Astrocyte of the spinal cord (primary cell): ENCODE measurements at regions not wholly inside any gene's neighbourhood (a gene's known extent, or its start where the extent isn't known, plus 50 kb on each side); places are given as distances from the start of the nearest gene placed in this dataset.
A peak's percentile ranks its signal among the peaks of the same experiment; 100 is the strongest.

Source experiments
- DNase-seq: peaks from one replicate; pipeline ENCODE4 v3.0.0; 2011; ENCODE audit warnings: low read depth, low spot score
- H3K4me3 ChIP-seq: 2 replicates; pipeline ENCODE4 v1.5.1; 2011; ENCODE audit warnings: low read depth, mild to moderate bottlenecking, low read length, moderate library complexity
- in situ Hi-C: cut with HindIII; loops from 2 replicates; pipeline ENCODE4 v1.10.0; 2017; ENCODE audit warnings: low sequenced_read_pairs
- TF ChIP-seq, protein P1 (sequence below): IDR thresholded peaks from 2 replicates; pipeline ENCODE4 v1.5.1; 2012; ENCODE audit warnings: low read depth, mild to moderate bottlenecking, low read length, inconsistent platforms

GRCh38 chr2:142347751-142348150, 216.9 kb upstream of the LRP1B start:
- in situ Hi-C loops, result no loop called here
- TF ChIP-seq, protein P1, sequence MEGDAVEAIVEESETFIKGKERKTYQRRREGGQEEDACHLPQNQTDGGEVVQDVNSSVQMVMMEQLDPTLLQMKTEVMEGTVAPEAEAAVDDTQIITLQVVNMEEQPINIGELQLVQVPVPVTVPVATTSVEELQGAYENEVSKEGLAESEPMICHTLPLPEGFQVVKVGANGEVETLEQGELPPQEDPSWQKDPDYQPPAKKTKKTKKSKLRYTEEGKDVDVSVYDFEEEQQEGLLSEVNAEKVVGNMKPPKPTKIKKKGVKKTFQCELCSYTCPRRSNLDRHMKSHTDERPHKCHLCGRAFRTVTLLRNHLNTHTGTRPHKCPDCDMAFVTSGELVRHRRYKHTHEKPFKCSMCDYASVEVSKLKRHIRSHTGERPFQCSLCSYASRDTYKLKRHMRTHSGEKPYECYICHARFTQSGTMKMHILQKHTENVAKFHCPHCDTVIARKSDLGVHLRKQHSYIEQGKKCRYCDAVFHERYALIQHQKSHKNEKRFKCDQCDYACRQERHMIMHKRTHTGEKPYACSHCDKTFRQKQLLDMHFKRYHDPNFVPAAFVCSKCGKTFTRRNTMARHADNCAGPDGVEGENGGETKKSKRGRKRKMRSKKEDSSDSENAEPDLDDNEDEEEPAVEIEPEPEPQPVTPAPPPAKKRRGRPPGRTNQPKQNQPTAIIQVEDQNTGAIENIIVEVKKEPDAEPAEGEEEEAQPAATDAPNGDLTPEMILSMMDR, result no peak
- H3K4me3 ChIP-seq, result no peak overlapping the region
- no peak for DNase-seq

GRCh38 chr2:142339261-142339660, 208.4 kb upstream of the LRP1B start:
- no peak overlapping the region for H3K4me3 ChIP-seq
- TF ChIP-seq, protein P1, result no peak
- in situ Hi-C loops, result no loop called here
- DNase-seq, result no peak

DNA sequence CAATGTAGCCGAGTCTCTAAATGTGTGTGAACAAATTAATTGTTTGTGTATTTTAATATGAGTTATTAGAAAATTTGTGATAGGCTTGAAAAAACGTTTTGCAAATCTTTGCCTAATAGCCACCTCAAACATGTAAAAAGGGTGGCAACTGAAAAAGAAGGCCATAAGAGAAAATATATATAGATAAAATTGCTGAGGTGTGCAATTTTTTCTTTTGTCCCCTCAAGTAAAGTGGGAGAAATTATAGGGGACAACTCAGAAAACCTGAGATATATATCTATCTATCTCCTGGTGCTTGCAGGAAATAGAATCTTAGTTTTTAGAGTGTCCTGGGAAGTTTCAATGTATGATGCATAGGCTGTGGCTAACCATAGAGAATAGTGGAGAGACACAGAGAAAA, 201.4 kb upstream of the LRP1B start:
- in situ Hi-C loops, result no loop called here
- no peak for DNase-seq
- H3K4me3 ChIP-seq, result no peak overlapping the region
- TF ChIP-seq, protein P1, result no peak

DNA sequence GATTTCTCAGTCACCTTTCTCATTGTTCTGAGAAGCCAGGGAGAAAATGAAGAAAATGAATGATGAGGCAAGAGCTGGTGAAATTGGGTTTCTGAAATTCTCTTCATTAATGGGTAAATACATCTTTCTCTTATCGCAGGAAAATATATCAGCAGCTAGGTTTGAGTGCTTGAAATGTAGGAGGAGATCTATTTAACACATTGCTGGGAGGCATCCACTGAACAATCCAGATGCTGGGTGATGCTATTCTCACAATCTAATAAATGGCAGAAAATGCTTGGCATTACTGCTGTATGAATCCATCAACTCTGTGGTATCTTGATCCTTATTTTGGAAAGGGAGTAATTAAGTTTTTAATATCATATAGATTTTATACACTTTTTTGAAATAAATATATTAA, 199.6 kb upstream of the LRP1B start:
- TF ChIP-seq, protein P1, result no peak
- in situ Hi-C loops, result no loop called here

GRCh38 chr2:142325870-142326269, 195.1 kb upstream of the LRP1B start:
- no peak for DNase-seq
- TF ChIP-seq, protein P1, result no peak
- in situ Hi-C loops, result no loop called here

More for the DNA sequence above, 199.6 kb upstream of the LRP1B start:
- H3K4me3 ChIP-seq, result no peak overlapping the region
- no peak for DNase-seq

GRCh38 chr2:142323206-142323605, 192.4 kb upstream of the LRP1B start:
- in situ Hi-C loops, result no loop called here
- TF ChIP-seq, protein P1, result no peak
- no peak overlapping the region for H3K4me3 ChIP-seq
- DNase-seq, result no peak

More at GRCh38 chr2:142325870-142326269, 195.1 kb upstream of the LRP1B start:
- H3K4me3 ChIP-seq, result no peak overlapping the region

GRCh38 chr2:142321706-142322280, 191.0 kb upstream of the LRP1B start:
- H3K4me3 ChIP-seq, result no peak overlapping the region
- TF ChIP-seq, protein P1, result no peak
- in situ Hi-C loops, result no loop called here
- peak; percentile 23 for DNase-seq
